ENCODE measurements at regions not wholly inside any gene's neighbourhood (a gene's known extent, or its start where the extent isn't known, plus 50 kb on each side); places are given as distances from the start of the nearest gene placed in this dataset.

- DNase-seq = no peak
- intact Hi-C loops (cut with DNase I) = no loop called here
- no peak overlapping the region for H3K4me3 ChIP-seq
- TF ChIP-seq CTCF (IDR thresholded peaks at IDR 0.05) (no peak), POLR2A (IDR thresholded peaks at IDR 0.05) (no peak)
- 76 to 88% (median 83%) methylated on average over 11 of the region's 11 CpGs for WGBS, 4 donors
- no peaks in the 10 kb centered on the region for H3K4me1 ChIP-seq (replicated peaks in 1 of 2)
- H3K27me3 ChIP-seq = no peaks in the 10 kb centered on the region
- no peaks in the 10 kb centered on the region for H3K9me3 ChIP-seq (replicated peaks in 1 of 3)
- H3K36me3 ChIP-seq (replicated peaks in 1 of 2) = no peaks in the 10 kb centered on the region
- peak overlapping the region in 1 of 5 donors; percentile 34 for H3K27ac ChIP-seq
Measured at GRCh38 chr5:6859023-6859422, 145.8 kb downstream of the TENT4A start.

- intact Hi-C loops (cut with DNase I) = no loop called here
- DNase-seq = no peak
- Histone ChIP-seq H3K36me3 (replicated peaks in 1 of 2) (no peaks in the 10 kb centered on the region), H3K4me1 (replicated peaks in 1 of 2) (no peaks in the 10 kb centered on the region), H3K27me3 (no peaks in the 10 kb centered on the region), H3K9me3 (replicated peaks in 1 of 3) (no peaks in the 10 kb centered on the region), H3K27ac (no peak overlapping the region), H3K4me3 (no peak overlapping the region)
- 71 to 78% (median 73%) methylated on average over 9 of the region's 9 CpGs for WGBS, 4 donors
- TF ChIP-seq CTCF (IDR thresholded peaks at IDR 0.05) (no peak), POLR2A (IDR thresholded peaks at IDR 0.05) (no peak)
Measured at GRCh38 chr5:6859951-6860638, 146.9 kb downstream of the TENT4A start.

GRCh38 chr5:6861036-6861435, 147.8 kb downstream of the TENT4A start:
- no peaks in the 10 kb centered on the region for H3K27me3 ChIP-seq
- no peaks in the 10 kb centered on the region for H3K36me3 ChIP-seq (replicated peaks in 1 of 2)
- no peaks in the 10 kb centered on the region for H3K4me1 ChIP-seq (replicated peaks in 1 of 2)
- no peak for DNase-seq
- 61 to 65% (median 63%) methylated on average over 3 of the region's 3 CpGs for WGBS, 4 donors
- H3K27ac ChIP-seq = no peak overlapping the region
- intact Hi-C loops (cut with DNase I) = no loop called here
- H3K4me3 ChIP-seq = no peak overlapping the region
- no peak for TF ChIP-seq CTCF (IDR thresholded peaks at IDR 0.05)
- H3K9me3 ChIP-seq (replicated peaks in 1 of 3) = no peaks in the 10 kb centered on the region

- no peak overlapping the region for H3K27ac ChIP-seq
- TF ChIP-seq CTCF (IDR thresholded peaks at IDR 0.05) (no peak), POLR2A (IDR thresholded peaks at IDR 0.05) (no peak)
- DNase-seq = no peak
- no peaks in the 10 kb centered on the region for H3K36me3 ChIP-seq (replicated peaks in 1 of 2)
- no peaks in the 10 kb centered on the region for H3K27me3 ChIP-seq
- 69 to 72% (median 70%) methylated on average over 3 of the region's 3 CpGs for WGBS, 4 donors
- H3K9me3 ChIP-seq (replicated peaks in 1 of 3) = no peaks in the 10 kb centered on the region
- no peaks in the 10 kb centered on the region for H3K4me1 ChIP-seq (replicated peaks in 1 of 2)
- intact Hi-C loops (cut with DNase I) = no loop called here
- H3K4me3 ChIP-seq = no peak overlapping the region
Measured at GRCh38 chr5:6861667-6862066, 148.4 kb downstream of the TENT4A start.
